GM08714 (cell line): ENCODE measurements at regions not wholly inside any gene's neighbourhood (a gene's known extent, or its start where the extent isn't known, plus 50 kb on each side); places are given as distances from the start of the nearest gene placed in this dataset.
"Not testable (repeated sequence)": the region's sequence is repeated elsewhere in the genome, so short reads cannot be mapped to it uniquely, and the experiment has no call there.

ENCODE experiments used
- H3K4me3 ChIP-seq: fragments of 200-500 bp; sonication (Bioruptor generic); 2 replicates; pipeline ENCODE4 v1.5.1; 2014; ENCODE audit warnings: mild to moderate bottlenecking, low read length, inconsistent platforms
- ZNF274 ChIP-seq: IDR thresholded peaks from 2 replicates; pipeline ENCODE4 v1.6.1; 2012; ENCODE audit warnings: mild to moderate bottlenecking, low read depth, low read length

DNA sequence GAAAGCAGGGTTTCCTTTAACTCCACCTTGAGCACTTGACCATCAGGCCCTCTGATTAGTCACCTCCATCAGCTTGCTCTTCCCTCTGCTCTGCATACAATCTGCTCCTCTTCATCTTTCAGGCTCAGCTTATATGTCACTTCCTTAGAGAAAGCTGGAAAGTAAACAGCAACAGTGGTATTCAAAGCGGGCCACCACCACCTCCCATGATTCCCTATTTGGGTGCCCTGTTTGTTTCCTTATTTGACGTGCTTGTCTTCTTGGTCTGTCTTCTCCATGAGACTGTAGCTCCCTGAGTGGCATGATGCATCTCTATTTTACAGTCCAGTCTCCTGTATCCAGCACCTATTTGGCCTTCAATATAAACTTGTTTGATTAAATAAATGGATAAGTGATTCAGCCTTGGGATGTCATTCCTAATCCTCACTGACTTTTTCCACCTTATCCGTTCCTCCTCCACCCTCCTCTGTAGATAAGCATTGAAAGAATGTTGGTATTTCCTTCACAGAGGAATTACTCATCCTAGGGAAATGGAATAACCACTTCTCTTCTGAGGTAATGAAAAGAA, 102.8 kb upstream of the SGK1 start:
- no peak for TF ChIP-seq ZNF274
- no peak overlapping the region for H3K4me3 ChIP-seq

DNA sequence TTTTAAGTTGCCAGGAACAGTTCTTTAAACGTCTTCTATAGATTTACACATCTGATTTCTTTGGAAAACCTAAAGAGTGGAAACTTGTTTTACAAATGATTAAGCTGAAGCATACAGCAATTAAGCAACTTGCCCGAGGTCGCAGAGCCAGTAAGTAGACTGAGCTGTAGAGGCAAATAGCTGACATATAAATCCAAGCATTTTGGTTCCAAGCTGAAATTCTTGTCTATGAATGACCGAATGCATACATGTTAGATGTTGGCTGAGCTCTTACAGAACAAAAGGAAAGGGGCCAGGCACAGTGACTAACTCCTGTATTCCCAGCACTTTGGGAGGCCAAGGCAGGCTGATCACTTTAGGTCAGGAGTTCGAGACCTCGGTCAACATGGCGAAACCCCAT, 101.8 kb upstream of the SGK1 start:
- H3K4me3 ChIP-seq, result no peak overlapping the region
- TF ChIP-seq ZNF274, result no peak

DNA sequence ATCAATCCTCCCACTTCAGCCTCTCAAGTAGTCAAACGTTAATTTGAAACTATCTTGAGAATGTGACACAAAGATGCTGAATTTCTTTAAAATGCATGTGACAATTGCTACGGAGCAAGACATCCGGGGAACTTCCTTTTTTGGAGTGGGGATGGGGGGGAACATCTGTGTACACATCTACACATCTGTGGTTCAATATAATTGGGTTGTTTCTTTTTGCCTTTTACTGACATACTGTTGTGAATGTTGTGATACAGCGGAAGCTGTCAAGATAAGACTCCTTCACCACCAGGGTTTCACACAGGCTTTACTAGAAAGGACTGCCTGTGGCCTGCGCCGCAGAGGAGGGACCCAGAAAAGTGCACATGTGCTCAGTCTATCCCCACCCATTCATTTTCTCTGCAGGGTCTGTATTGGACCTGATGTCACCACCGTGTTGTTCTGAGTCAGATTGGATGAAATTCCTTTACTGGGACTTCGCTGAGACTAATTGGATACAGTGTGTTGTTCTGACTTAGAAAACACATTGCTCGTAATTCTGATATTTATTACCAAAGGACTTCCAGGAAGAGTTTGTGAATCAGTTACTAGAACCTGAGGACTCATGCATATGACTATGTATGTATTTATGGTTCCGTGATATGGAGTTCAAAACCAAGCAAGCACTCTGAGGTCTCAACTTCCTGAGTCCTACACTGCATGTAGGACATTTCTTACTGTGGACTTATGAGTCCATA, 98.7 kb upstream of the SGK1 start:
- H3K4me3 ChIP-seq, result no peak overlapping the region
- TF ChIP-seq ZNF274, result no peak

DNA sequence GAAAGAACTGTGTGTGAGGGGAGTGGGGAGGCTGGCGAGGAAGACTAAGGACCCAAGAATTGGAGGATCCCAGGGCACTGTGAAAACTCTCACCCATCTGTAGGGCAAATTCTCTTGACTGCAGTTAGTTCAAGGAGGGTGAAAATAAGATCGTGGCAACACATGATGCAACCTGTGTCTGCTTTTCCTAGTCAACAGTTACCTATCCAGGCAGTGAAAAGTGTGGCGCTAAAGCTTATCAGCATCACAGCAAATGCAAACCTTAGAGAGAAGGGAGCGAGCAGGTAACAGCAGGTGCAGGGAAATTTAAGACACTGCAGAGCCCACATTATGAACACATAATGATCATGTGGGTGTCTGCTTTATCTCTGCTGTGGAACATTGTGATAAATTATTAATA, 97.7 kb upstream of the SGK1 start:
- no peak overlapping the region for H3K4me3 ChIP-seq

DNA sequence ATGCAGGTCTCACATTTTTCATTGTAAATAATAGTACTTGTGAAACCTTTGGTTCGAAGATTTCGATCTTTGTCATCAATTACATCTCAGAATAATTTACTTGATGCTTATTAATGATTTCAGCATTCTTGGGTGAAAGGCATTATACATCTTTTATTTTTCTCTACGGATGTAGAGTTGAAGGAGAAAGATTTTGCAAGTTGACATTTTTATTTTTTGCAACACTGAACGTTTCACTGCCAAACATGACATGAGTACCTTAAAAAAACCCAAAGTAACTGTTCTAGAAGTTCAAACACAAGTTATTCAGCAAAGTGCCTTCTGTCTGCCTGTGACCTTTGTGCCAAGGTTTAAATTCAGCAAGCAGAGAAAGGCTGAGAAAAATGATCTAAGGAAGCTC, 97.3 kb upstream of the SGK1 start:
- no peak overlapping the region for H3K4me3 ChIP-seq
- no peak for TF ChIP-seq ZNF274

More for the DNA sequence above, 97.7 kb upstream of the SGK1 start:
- TF ChIP-seq ZNF274, result no peak

DNA sequence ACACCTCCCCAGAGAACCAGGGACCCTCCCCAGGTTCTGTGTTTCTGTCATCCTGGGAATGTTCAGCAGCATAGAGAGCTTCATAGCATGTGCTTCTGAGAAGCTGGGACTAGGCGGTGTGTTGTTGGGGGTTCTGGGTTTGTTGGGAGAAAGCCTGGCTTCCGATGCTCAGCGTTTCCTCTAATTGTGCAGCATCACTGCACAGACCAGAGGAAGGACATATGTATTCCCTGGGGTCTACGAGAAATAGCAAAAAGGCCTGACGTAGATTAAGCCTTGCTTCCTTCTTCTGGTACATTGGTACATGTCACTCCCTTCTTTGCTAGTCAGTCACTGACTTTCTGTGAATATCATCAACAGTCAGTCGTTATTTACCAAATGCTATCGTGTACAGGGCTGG, 96.9 kb upstream of the SGK1 start:
- no peak for TF ChIP-seq ZNF274
- no peak overlapping the region for H3K4me3 ChIP-seq

DNA sequence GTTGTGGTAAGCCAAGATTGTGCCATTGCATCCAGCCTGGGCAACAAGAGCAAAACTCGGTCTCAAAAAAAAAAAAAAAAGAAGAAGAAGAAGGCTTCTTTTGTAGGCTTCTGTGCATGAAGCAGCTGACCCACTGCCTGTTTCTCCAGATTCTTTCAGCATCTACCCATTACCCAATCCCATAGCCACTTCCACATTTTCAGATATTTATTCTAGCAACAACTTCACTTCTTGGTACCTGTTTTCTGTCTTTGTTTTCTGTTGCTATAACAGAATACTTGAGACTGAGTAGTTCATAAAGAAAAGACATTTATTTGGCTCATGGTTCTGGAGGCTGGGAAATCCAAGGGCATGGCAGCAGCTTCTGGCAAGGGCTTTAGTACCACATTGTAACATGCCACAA, 95.3 kb upstream of the SGK1 start:
- no peak for TF ChIP-seq ZNF274
- no peak overlapping the region for H3K4me3 ChIP-seq

DNA sequence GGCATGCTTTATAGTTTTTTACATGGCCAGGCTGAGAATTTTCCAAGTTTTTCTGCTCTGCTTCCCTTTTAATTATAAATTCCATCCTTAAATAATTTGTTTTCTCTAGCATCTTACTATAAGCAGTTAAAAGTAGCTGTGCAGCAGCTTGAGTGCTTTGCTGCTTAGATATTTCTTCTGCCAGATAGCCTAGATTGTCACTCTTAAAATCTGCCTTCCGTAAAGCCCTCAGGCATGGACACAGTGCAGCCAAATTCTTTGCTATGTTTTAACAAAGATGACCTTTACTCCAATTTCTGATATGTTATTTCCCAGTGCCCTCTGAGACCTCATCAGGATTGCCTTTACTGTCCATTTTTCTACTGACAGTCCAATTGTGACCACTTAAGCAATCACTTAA, 92.6 kb upstream of the SGK1 start:
- TF ChIP-seq ZNF274, result no peak
- no peak overlapping the region for H3K4me3 ChIP-seq

DNA sequence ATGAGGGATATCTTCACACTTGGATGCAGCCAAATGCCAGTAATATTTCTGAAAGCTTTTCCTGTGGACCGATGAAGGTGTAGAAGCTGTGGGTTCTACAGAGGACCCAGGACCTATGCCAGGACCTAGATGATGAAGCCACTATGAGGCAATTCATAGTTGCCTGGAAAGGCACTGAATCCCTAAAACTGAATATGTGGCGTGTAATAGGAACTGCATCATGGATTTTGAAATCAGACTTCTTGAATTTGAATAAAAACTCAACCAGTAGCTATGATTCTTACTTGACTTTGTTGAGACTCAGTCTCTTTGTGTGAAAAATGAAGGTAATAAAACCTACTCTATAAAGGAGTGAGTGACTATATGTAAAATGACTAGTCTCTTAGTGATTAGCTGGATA, 89.9 kb upstream of the SGK1 start:
- TF ChIP-seq ZNF274, result no peak
- H3K4me3 ChIP-seq, result no peak overlapping the region

DNA sequence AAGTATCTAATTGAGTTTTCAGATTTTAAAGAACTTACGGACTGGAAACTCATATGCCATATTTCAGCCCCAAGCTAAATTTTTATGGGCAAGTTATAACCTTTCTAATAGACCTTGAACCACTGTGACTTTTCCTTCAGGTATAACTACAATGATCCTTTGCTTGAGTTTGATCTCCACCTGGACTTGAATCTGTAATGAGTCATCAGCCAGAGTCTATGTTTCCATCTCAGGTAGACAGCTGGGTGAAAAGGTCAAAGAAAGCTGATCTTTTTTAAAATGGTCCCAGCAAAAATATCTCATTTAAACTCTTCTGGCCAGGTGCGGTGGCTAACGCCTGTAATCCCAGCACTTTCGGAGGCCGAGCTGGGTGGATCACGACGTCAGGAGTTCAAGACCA, 88.4 kb upstream of the SGK1 start:
- TF ChIP-seq ZNF274, result no peak
- H3K4me3 ChIP-seq, result no peak overlapping the region

DNA sequence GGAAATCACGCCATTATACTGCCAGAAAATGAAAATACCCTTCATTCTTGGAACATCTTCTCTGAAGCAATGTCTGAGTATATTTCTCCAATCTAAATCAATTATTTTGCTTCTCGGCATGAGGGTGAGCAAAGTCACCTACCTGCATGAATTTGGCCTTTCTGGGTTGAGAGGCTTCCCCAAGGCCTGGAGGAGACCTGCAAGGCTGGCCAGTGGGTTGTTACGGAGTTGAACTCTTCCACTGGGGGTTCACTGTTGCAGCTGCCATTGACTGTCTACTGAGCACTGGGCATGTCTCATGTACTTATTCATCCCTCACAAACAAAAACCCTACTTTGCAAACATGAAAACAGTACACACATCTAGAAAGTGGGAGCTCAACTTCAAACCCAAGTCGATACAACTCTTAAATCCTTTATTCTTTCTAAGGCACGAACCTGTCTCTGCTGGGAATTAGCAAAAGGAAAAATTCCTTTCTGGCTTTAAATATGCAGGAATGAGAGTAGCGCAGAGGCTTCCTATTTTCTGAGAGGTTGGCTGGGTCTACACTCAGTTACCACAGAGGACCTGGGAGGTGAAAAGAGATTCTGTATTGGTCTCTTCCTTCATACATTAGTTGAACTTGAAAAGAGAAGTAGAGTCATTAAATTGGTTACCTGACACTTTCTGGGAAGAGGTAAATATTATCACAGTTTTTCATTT, 87.6 kb upstream of the SGK1 start:
- no peak for TF ChIP-seq ZNF274
- H3K4me3 ChIP-seq, result no peak overlapping the region

DNA sequence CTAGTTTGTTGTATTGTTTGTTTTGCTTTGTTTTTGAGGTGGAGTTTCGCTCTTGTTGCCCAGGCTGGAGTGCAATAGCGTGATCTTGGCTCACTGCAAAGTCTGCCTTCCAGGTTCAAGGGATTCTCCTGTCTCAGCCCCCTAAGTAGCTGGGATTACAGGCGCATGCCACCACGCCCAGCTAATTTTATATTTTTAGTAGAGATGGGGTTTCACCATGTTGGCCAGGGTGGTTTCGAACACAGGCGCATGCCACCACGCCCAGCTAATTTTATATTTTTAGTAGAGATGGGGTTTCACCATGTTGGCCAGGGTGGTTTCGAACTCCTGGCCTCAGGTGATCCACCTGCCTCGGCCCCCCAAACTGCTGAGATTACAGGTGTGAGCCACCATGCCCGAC, 85.4 kb upstream of the SGK1 start:
- H3K4me3 ChIP-seq, result not testable (repeated sequence)

DNA sequence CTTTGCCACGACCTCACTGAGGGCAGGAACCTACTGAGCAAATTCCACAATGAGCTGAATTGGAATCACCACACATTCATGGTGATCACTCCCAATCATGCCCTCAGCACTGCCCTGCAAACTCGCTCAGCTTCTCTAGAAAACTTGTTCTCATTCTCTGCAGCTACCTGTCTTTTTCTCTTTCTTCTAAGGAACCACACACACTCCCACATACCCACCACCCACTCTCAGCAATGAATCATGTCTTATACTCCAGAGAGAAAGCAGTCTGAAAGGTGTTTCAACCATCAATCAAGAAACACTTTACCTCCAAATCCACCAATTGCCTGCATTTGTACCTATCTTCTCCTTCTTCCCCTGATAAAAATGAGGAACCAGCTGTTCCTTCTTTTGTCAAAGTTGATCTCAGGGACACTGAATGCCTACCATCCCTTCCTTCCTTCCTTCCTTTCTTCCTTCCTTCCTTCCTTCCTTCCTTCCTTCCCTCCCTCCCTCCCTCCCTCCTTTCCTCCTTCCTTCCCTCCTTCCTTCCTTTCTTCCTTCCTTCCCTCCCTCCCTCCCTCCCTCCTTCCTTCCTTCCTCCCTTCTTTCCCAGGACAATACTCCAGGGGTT, 84.6 kb upstream of the SGK1 start:
- TF ChIP-seq ZNF274, result no peak
- H3K4me3 ChIP-seq, result no peak overlapping the region

DNA sequence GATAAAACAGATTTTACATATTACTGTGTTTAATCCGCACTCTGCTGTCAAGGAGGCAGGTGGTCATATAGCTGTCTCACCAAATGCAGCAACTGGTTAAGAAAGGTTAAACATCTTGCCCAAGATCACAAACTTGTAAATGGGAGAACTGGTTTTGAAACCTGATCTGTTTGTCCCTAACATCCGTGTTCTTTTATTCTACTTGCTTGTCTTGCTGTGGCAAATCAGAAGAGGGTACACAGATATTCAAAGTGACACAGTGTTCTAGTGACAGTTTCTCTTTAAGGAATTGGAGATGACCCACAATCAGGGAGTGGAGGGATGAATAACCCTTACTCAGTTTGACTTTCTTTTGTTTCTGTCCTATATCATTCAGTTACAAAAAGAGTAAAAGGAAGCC, 83.0 kb upstream of the SGK1 start:
- H3K4me3 ChIP-seq, result no peak overlapping the region
- no peak for TF ChIP-seq ZNF274

DNA sequence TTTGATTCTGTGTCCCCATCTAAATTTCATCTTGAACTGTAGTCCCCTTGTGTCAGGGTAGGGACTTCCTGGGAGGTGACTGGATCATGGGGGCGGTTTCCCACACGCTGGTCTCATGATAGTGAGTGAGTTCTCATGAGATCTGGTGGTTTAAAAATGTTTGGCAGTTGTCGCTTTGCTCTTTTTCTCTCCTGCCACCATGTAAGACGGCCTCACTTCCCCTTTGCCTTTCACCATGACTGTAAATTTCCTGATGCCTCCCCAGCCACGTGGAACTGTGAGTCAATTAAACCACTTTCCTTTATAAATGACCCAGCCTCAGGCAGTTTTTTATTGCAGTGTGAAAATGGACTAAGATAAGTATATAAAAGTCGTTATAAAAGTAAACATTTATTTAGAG, 80.5 kb upstream of the SGK1 start:
- TF ChIP-seq ZNF274, result no peak
- H3K4me3 ChIP-seq, result no peak overlapping the region
